Gastroesophageal sphincter (tissue), 2 donors: ENCODE measurements at regions not wholly inside any gene's neighbourhood (a gene's known extent, or its start where the extent isn't known, plus 50 kb on each side); places are given as distances from the start of the nearest gene placed in this dataset.

Experiments used
- EP300 ChIP-seq: sonication (generic); formaldehyde crosslinking; IDR thresholded peaks from one replicate; pipeline ENCODE4 v1.6.1; 2017; ENCODE audit warnings: antibody characterized with exemption, mild to moderate bottlenecking
- POLR2A ChIP-seq, 2 donors: fragments of 450-650 bp; IDR thresholded peaks; one replicate each; pipeline ENCODE4 v1.6.1; 2017; ENCODE audit warnings: antibody characterized with exemption in 2 of 2, mild to moderate bottlenecking in 2 of 2, moderate library complexity in 1 of 2
- POLR2AphosphoS5 ChIP-seq: sonication (generic); formaldehyde crosslinking; IDR thresholded peaks from one replicate; pipeline ENCODE4 v1.6.1; 2017; ENCODE audit warnings: antibody characterized with exemption

DNA sequence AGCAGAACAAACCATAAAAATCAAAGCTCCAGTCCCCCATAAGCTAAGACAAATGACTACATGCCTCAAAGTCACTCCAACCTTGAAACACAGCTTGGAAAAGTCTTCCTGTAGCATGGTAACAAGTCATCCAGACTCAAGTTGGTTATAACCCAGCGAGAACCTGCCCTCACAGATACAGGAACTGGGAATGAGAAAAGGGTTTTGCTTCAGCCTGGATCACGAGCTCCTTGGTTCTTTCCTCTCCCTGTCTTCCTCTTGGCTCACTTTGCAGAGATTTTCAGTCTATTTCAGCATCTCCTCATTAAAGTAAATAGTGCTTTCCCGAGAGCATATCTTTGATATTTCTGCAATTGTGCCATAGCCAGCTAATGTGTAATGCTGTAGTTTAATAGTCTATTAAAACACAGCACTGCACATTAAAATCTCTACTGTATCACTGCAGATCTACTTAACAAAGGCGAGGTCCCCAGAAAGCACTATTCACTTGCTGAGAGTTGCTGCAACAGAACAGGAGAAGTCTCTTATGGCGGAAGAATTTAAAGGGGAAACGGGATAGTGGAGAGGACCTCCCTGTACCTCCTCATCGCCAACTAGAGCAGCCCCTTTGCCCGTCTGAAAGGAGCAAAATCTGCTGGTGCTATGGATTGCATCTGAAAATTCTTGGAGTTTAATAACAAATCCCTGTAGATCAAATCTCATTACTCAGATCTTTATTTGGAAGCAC, 249.3 kb upstream of the GATB start:
- TF ChIP-seq POLR2AphosphoS5 = no peak
- TF ChIP-seq POLR2A (IDR thresholded peaks at IDR 0.05) = no peak
- no peak for TF ChIP-seq EP300
